Fibroblast of peridontal ligament (primary cell): ENCODE measurements at regions not wholly inside any gene's neighbourhood (a gene's known extent, or its start where the extent isn't known, plus 50 kb on each side); places are given as distances from the start of the nearest gene placed in this dataset.
"Not testable (repeated sequence)": the region's sequence is repeated elsewhere in the genome, so short reads cannot be mapped to it uniquely, and the experiment has no call there.

ENCODE experiments used
- DNase-seq: peaks from one replicate; pipeline ENCODE4 v3.0.0-alpha.2; 2010; ENCODE audit errors: extremely low read depth

- no peak for DNase-seq
Observed at GRCh38 chr3:176341963-176342362, 855.3 kb downstream of the TBL1XR1 start.

GRCh38 chr3:176328666-176329065 is 868.6 kb downstream of the TBL1XR1 start:
- DNase-seq, result no peak

- no peak for DNase-seq
Observed at GRCh38 chr3:176328198-176328597, 869.1 kb downstream of the TBL1XR1 start.

- DNase-seq, result not testable (repeated sequence)
Observed at GRCh38 chr3:176326894-176327490, 870.3 kb downstream of the TBL1XR1 start.

- not testable (repeated sequence) for DNase-seq
Observed at GRCh38 chr3:176321532-176321931, 875.8 kb downstream of the TBL1XR1 start.

GRCh38 chr3:176321099-176321498 is 876.2 kb downstream of the TBL1XR1 start:
- no peak for DNase-seq

GRCh38 chr3:176313426-176313825 is 883.9 kb downstream of the TBL1XR1 start:
- no peak for DNase-seq

- no peak for DNase-seq
Observed at GRCh38 chr3:176310641-176311040, 886.6 kb downstream of the TBL1XR1 start.

- no peak for DNase-seq
Observed at GRCh38 chr3:176302271-176302670, 895.0 kb downstream of the TBL1XR1 start.

GRCh38 chr3:176296066-176296597 is 901.1 kb downstream of the TBL1XR1 start:
- DNase-seq, result peak; percentile 62

- peak; percentile 45 for DNase-seq
Observed at GRCh38 chr3:176293276-176293675, 904.0 kb downstream of the TBL1XR1 start.

GRCh38 chr3:176286476-176287085 is 910.7 kb downstream of the TBL1XR1 start:
- DNase-seq, result peak; percentile 69

- DNase-seq, result no peak
Observed at GRCh38 chr3:176275538-176275937, 921.7 kb downstream of the TBL1XR1 start.

- no peak for DNase-seq
Observed at GRCh38 chr3:176275113-176275512, 922.2 kb downstream of the TBL1XR1 start.

GRCh38 chr3:176274161-176274560 is 923.1 kb downstream of the TBL1XR1 start:
- DNase-seq, result no peak

- no peak for DNase-seq
Observed at GRCh38 chr3:176262071-176262470, 935.2 kb downstream of the TBL1XR1 start.

- DNase-seq, result no peak
Observed at GRCh38 chr3:176247191-176247590, 950.1 kb downstream of the TBL1XR1 start.

- no peak for DNase-seq
Observed at GRCh38 chr3:176219970-176220369, 977.3 kb downstream of the TBL1XR1 start.

GRCh38 chr3:176214758-176215157 is 982.5 kb downstream of the TBL1XR1 start:
- DNase-seq, result no peak

- DNase-seq, result not testable (repeated sequence)
Observed at GRCh38 chr3:176213314-176213713, 984.0 kb downstream of the TBL1XR1 start.

GRCh38 chr3:176208915-176209314 is 988.4 kb downstream of the TBL1XR1 start:
- no peak for DNase-seq

- no peak for DNase-seq
Observed at GRCh38 chr3:176208283-176208682, 989.0 kb downstream of the TBL1XR1 start.

- no peak for DNase-seq
Observed at GRCh38 chr3:176206809-176207208, 990.5 kb downstream of the TBL1XR1 start.
